CD4-positive, CD25-positive, alpha-beta regulatory T cell (primary cell): ENCODE measurements at regions not wholly inside any gene's neighbourhood (a gene's known extent, or its start where the extent isn't known, plus 50 kb on each side); places are given as distances from the start of the nearest gene placed in this dataset.

Source experiments
- ATAC-seq, 2 donors: fragments of 150-1000 bp; cut with Tn5 transposase; one replicate each; pipeline ENCODE4 v1.10.0; 2021; ENCODE audit warnings: low read depth in 2 of 2, moderate number of reproducible peaks in 2 of 2, moderate library complexity in 1 of 2
- DNase-seq, 3 donors: peaks; one replicate each; pipeline versions ENCODE4 v3.0.0 to v3.0.0-alpha.2; 2012 to 2022; ENCODE audit warnings: mixed read lengths in 1 of 3
- H3K27ac ChIP-seq: one replicate; pipeline ENCODE4 v1.7.0; 2013; ENCODE audit warnings: mild to moderate bottlenecking, low read length; ENCODE audit not compliant: insufficient read depth, poor library complexity, severe bottlenecking
- H3K27me3 ChIP-seq: one replicate; pipeline ENCODE4 v1.7.0; 2013; ENCODE audit warnings: low read length; ENCODE audit not compliant: control insufficient read depth, insufficient read depth
- H3K36me3 ChIP-seq: one replicate; pipeline ENCODE4 v1.7.0; 2013; ENCODE audit warnings: mild to moderate bottlenecking, low read length, moderate library complexity; ENCODE audit not compliant: control insufficient read depth, insufficient read depth
- H3K4me1 ChIP-seq: 2 replicates; pipeline ENCODE4 v1.7.0; 2013; ENCODE audit warnings: mild to moderate bottlenecking, low read length; ENCODE audit not compliant: insufficient read depth, control insufficient read depth, poor library complexity, severe bottlenecking
- H3K4me3 ChIP-seq: one replicate; pipeline ENCODE4 v1.7.0; 2013; ENCODE audit warnings: low read depth, mild to moderate bottlenecking, low read length, moderate library complexity
- H3K9me3 ChIP-seq, 2 experiments: 1 replicate in 1 of 2; 2 replicates in 1 of 2; pipeline ENCODE4 v1.7.0; 2013; ENCODE audit warnings: low read length in 2 of 2, mild to moderate bottlenecking in 1 of 2, moderate library complexity in 1 of 2; ENCODE audit not compliant: control insufficient read depth in 2 of 2
- H3K27ac Mint-ChIP-seq, 3 donors: one replicate each; pipeline ENCODE4 v1.8.0; 2020 to 2022; ENCODE audit warnings: mild to moderate bottlenecking in 3 of 3, mixed read lengths in 3 of 3, moderate library complexity in 2 of 3
- H3K27me3 Mint-ChIP-seq: one replicate; pipeline ENCODE4 v1.8.0; 2022; ENCODE audit warnings: mild to moderate bottlenecking, mixed read lengths
- H3K36me3 Mint-ChIP-seq: one replicate; pipeline ENCODE4 v1.8.0; 2020; ENCODE audit warnings: mixed read lengths
- H3K4me1 Mint-ChIP-seq, 4 donors: one replicate each; pipeline ENCODE4 v1.8.0; 2020 to 2022; ENCODE audit warnings: mixed read lengths in 4 of 4, mild to moderate bottlenecking in 1 of 4
- H3K4me3 Mint-ChIP-seq, 4 donors: one replicate each; pipeline ENCODE4 v1.8.0; 2020 to 2022; ENCODE audit warnings: mild to moderate bottlenecking in 4 of 4, mixed read lengths in 4 of 4, moderate library complexity in 3 of 4
- H3K9me3 Mint-ChIP-seq, 7 donors: one replicate each; pipeline ENCODE4 v1.8.0; 2020 to 2022; ENCODE audit warnings: mixed read lengths in 7 of 7, mild to moderate bottlenecking in 3 of 7, moderate library complexity in 2 of 7

DNA sequence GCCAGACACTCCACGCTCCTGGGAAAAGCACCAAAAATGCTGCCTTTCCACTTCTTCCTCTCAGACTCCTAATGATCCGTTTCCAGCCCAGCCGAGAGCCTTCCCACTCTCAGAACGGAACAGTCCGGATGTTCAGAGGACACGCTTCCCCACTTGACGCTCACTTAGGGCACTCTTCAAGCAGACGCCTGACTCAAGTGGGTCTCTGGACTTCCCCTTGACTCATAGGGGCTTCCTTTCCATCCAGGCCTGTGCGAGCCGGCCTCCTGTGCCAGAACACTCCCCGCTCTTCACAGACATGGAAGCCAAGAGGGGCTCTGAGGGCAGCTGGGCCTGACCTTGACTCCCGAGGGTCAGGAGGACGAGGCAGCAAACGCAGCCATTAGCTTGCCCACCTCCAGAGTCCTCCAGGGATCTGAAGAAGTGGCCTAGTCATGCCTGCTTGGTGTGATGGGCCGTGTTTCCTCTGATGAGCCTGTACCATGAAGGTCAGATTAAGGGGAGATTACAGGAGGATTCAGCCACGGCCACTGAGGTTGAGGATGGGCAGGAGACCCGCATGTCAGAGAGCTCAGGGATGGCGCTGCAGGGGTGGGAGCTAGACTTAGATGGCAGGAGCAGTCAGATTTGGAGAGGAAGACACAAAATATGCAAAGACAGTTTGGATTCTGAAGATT, 114.7 kb upstream of the TLE3 start:
- Histone ChIP-seq H3K4me3 (no peak overlapping the region), H3K36me3 (no peaks in the 10 kb centered on the region), H3K4me1 (no peaks in the 10 kb centered on the region), H3K27ac (no peak overlapping the region), H3K9me3 (no peaks in the 10 kb centered on the region), H3K27me3 (peaks cover 4% of the 10 kb centered on the region)
- Mint-ChIP-seq H3K9me3 (no peaks in the 10 kb centered on the region), H3K4me1 (no peaks in the 10 kb centered on the region), H3K27ac (no peak overlapping the region), H3K4me3 (no peak overlapping the region), H3K27me3 (peaks cover 5% of the 10 kb centered on the region), H3K36me3 (no peaks in the 10 kb centered on the region)
- peak in 1 of 2 donors; percentile 26 for ATAC-seq
- no peak for DNase-seq

DNA sequence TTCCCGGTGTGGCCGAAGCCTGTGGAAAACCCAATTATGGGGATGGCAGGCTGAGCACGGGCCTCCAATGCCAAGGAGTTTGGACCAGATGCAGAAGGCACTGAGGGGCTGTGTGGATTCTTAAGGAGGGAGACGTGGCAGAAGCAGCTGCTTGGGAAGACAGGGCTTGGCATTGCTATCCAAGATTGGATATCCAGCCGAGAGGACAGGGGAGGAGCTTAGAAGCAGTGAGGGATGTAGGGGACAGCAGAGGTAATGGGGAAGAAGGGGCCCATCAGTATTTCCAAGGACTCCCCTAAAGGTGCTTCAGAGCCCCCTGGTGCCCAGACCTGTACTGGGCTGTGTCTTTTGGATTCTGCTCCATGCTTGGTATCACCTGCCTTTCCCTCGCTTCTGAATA, 112.8 kb upstream of the TLE3 start:
- Histone ChIP-seq H3K27ac (no peak overlapping the region), H3K4me3 (no peak overlapping the region), H3K27me3 (peaks cover 4% of the 10 kb centered on the region), H3K9me3 (no peaks in the 10 kb centered on the region), H3K36me3 (no peaks in the 10 kb centered on the region), H3K4me1 (no peaks in the 10 kb centered on the region)
- Mint-ChIP-seq H3K4me1 (no peaks in the 10 kb centered on the region), H3K9me3 (no peaks in the 10 kb centered on the region), H3K4me3 (no peak overlapping the region), H3K27me3 (peaks cover 9% of the 10 kb centered on the region), H3K36me3 (no peaks in the 10 kb centered on the region), H3K27ac (no peak overlapping the region)
- no peak for DNase-seq
- ATAC-seq, result no peak

- no peak overlapping the region for H3K4me3 ChIP-seq
- peaks cover 9% of the 10 kb centered on the region for H3K27me3 Mint-ChIP-seq
- H3K9me3 Mint-ChIP-seq, result no peaks in the 10 kb centered on the region
These were observed 112.4 kb upstream of the TLE3 start for GRCh38 chr15:70210076-70210475.

DNA sequence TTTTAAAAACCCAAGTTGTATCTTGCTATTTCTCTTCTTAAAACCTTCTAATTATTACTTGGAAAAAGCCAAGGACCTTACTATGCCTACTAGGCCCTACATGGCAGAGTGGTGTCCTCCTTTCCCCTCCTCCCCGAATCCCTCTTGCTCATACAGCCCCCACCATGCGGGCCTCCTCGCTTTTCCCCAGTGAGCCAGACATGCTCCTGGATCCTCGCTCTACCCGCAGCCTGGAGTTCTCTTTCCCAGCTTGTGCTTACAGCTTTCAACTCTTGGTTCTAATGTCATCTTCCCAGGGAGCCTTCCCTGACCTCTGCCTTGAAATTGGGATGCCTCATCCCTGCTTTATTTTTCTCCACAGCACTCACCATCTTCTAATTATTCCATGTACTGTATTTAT, 111.8 kb upstream of the TLE3 start:
- Mint-ChIP-seq H3K4me3 (no peak overlapping the region), H3K9me3 (no peaks in the 10 kb centered on the region), H3K4me1 (no peaks in the 10 kb centered on the region), H3K27ac (peak overlapping the region in 1 of 3 donors; percentile 64), H3K27me3 (peaks cover 7% of the 10 kb centered on the region), H3K36me3 (no peaks in the 10 kb centered on the region)
- no peaks in the 10 kb centered on the region for H3K4me1 ChIP-seq
- no peak for DNase-seq
- no peaks in the 10 kb centered on the region for H3K36me3 ChIP-seq
- H3K27ac ChIP-seq, result no peak overlapping the region
- no peaks in the 10 kb centered on the region for H3K9me3 ChIP-seq
- H3K4me3 ChIP-seq, result no peak overlapping the region
- ATAC-seq, result no peak
- peaks cover 4% of the 10 kb centered on the region for H3K27me3 ChIP-seq

More at GRCh38 chr15:70210076-70210475, 112.4 kb upstream of the TLE3 start:
- Histone ChIP-seq H3K27ac (no peak overlapping the region), H3K9me3 (no peaks in the 10 kb centered on the region), H3K36me3 (no peaks in the 10 kb centered on the region), H3K4me1 (no peaks in the 10 kb centered on the region), H3K27me3 (peaks cover 4% of the 10 kb centered on the region)
- DNase-seq, result no peak
- H3K27ac Mint-ChIP-seq, result no peak overlapping the region
- no peak for ATAC-seq
- H3K4me3 Mint-ChIP-seq, result no peak overlapping the region
- H3K36me3 Mint-ChIP-seq, result no peaks in the 10 kb centered on the region
- H3K4me1 Mint-ChIP-seq, result no peaks in the 10 kb centered on the region

GRCh38 chr15:70208332-70208731, 110.6 kb upstream of the TLE3 start:
- H3K27me3 Mint-ChIP-seq, result peaks cover 5% of the 10 kb centered on the region
- no peak for DNase-seq

GRCh38 chr15:70206668-70207067, 109.0 kb upstream of the TLE3 start:
- Histone ChIP-seq H3K4me1 (no peaks in the 10 kb centered on the region), H3K36me3 (no peaks in the 10 kb centered on the region), H3K9me3 (no peaks in the 10 kb centered on the region), H3K4me3 (no peak overlapping the region), H3K27ac (no peak overlapping the region), H3K27me3 (peaks cover 4% of the 10 kb centered on the region)
- Mint-ChIP-seq H3K4me1 (peaks cover 0 to 2% (median 0%) of the 10 kb centered on the region in 4 donors), H3K9me3 (no peaks in the 10 kb centered on the region), H3K4me3 (no peak overlapping the region), H3K27ac (no peak overlapping the region), H3K36me3 (no peaks in the 10 kb centered on the region), H3K27me3 (peaks cover 5% of the 10 kb centered on the region)
- no peak for ATAC-seq
- DNase-seq, result no peak

More at GRCh38 chr15:70208332-70208731, 110.6 kb upstream of the TLE3 start:
- H3K36me3 Mint-ChIP-seq, result no peaks in the 10 kb centered on the region
- H3K9me3 Mint-ChIP-seq, result no peaks in the 10 kb centered on the region
- peaks cover 0 to 2% (median 0%) of the 10 kb centered on the region in 4 donors for H3K4me1 Mint-ChIP-seq
- Histone ChIP-seq H3K27ac (no peak overlapping the region), H3K27me3 (peaks cover 4% of the 10 kb centered on the region), H3K9me3 (no peaks in the 10 kb centered on the region), H3K36me3 (no peaks in the 10 kb centered on the region), H3K4me3 (no peak overlapping the region), H3K4me1 (no peaks in the 10 kb centered on the region)
- no peak overlapping the region for H3K27ac Mint-ChIP-seq
- no peak overlapping the region for H3K4me3 Mint-ChIP-seq
- no peak for ATAC-seq

DNA sequence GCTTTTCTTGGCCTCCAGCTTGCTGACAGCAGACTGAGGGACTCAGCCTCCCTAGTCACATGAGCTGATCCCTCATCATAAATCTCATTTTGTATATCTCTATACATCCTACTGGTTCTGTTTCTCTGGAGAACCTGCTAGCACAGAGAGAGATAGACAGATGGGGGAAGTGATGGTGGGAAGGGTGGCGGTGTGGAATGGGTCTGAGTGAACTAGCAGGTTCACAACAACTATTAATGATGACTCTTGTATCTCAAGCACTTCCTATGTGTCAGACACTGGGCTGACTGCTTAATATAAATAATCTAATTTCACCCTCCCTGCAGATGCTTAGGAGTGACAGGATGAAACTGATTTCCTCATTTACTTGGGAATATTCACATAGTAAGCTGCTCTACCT, 106.9 kb upstream of the TLE3 start:
- H3K4me3 ChIP-seq, result no peak overlapping the region
- no peak overlapping the region for H3K27ac ChIP-seq
- no peaks in the 10 kb centered on the region for H3K36me3 ChIP-seq
- Mint-ChIP-seq H3K27ac (no peak overlapping the region), H3K4me3 (no peak overlapping the region), H3K36me3 (no peaks in the 10 kb centered on the region), H3K4me1 (peaks cover 0 to 2% (median 0%) of the 10 kb centered on the region in 4 donors), H3K27me3 (peaks cover 5% of the 10 kb centered on the region), H3K9me3 (no peaks in the 10 kb centered on the region)
- no peaks in the 10 kb centered on the region for H3K4me1 ChIP-seq
- no peaks in the 10 kb centered on the region for H3K9me3 ChIP-seq
- H3K27me3 ChIP-seq, result peaks cover 4% of the 10 kb centered on the region
- no peak for DNase-seq
- ATAC-seq, result no peak

- Histone ChIP-seq H3K4me3 (no peak overlapping the region), H3K9me3 (no peaks in the 10 kb centered on the region), H3K27me3 (peaks cover 4% of the 10 kb centered on the region), H3K4me1 (no peaks in the 10 kb centered on the region), H3K36me3 (no peaks in the 10 kb centered on the region), H3K27ac (no peak overlapping the region)
- Mint-ChIP-seq H3K27ac (no peak overlapping the region), H3K4me1 (peaks cover 0 to 2% (median 0%) of the 10 kb centered on the region in 4 donors), H3K4me3 (no peak overlapping the region), H3K36me3 (no peaks in the 10 kb centered on the region), H3K9me3 (no peaks in the 10 kb centered on the region), H3K27me3 (peaks cover 5% of the 10 kb centered on the region)
- ATAC-seq (no peak), DNase-seq (no peak)
These were observed 106.4 kb upstream of the TLE3 start for GRCh38 chr15:70203981-70204560.
